WI38 (cell line): ENCODE measurements at regions not wholly inside any gene's neighbourhood (a gene's known extent, or its start where the extent isn't known, plus 50 kb on each side); places are given as distances from the start of the nearest gene placed in this dataset.
"Not testable (repeated sequence)": the region's sequence is repeated elsewhere in the genome, so short reads cannot be mapped to it uniquely, and the experiment has no call there.

Experiments
- H3K4me3 ChIP-seq: 2 replicates; pipeline ENCODE4 v1.5.1; 2011; ENCODE audit warnings: low read depth, mild to moderate bottlenecking, control low read depth, low read length
- CTCF ChIP-seq: IDR thresholded peaks from 2 replicates; pipeline ENCODE4 v1.5.1; 2012; ENCODE audit warnings: low read depth, mild to moderate bottlenecking, control low read depth, low read length

GRCh38 chr13:40371531-40372125 is 294.8 kb downstream of the FOXO1 start:
- no peak overlapping the region for H3K4me3 ChIP-seq
- TF ChIP-seq CTCF = no peak

GRCh38 chr13:40373608-40374007 is 292.8 kb downstream of the FOXO1 start:
- H3K4me3 ChIP-seq = not testable (repeated sequence)

- no peak overlapping the region for H3K4me3 ChIP-seq
- TF ChIP-seq CTCF = no peak
These were observed 290.8 kb downstream of the FOXO1 start for GRCh38 chr13:40375489-40376171.

- no peak overlapping the region for H3K4me3 ChIP-seq
- TF ChIP-seq CTCF = no peak
These were observed 290.1 kb downstream of the FOXO1 start for GRCh38 chr13:40376296-40376849.

- TF ChIP-seq CTCF = no peak
- H3K4me3 ChIP-seq = no peak overlapping the region
These were observed 289.4 kb downstream of the FOXO1 start for GRCh38 chr13:40376867-40377535.

GRCh38 chr13:40377783-40378182 is 288.7 kb downstream of the FOXO1 start:
- H3K4me3 ChIP-seq = no peak overlapping the region
- TF ChIP-seq CTCF = no peak

GRCh38 chr13:40379196-40379595 is 287.2 kb downstream of the FOXO1 start:
- no peak for TF ChIP-seq CTCF
- H3K4me3 ChIP-seq = no peak overlapping the region
